ENCODE measurements at regions not wholly inside any gene's neighbourhood (a gene's known extent, or its start where the extent isn't known, plus 50 kb on each side); places are given as distances from the start of the nearest gene placed in this dataset.

DNA sequence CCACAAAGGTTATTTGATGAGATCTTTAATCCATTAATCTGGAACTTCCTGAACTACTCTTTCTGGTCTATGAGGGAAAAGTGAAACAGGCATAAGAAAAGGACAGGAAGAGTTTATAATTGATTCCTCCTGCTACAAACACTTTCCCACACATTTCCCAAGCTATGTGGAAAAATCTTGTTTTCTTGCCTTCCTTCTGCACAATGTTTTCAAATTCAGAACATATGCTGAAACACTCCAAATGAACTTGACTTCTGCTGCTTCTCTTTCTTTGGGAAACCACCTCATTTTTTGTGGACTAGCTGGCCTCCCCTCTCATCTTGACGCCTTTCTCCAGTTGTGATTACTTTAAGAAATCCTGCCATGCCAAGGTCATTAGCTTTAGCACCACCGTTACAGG, 100.7 kb upstream of the PTPRG start:
- TF ChIP-seq, protein P1, sequence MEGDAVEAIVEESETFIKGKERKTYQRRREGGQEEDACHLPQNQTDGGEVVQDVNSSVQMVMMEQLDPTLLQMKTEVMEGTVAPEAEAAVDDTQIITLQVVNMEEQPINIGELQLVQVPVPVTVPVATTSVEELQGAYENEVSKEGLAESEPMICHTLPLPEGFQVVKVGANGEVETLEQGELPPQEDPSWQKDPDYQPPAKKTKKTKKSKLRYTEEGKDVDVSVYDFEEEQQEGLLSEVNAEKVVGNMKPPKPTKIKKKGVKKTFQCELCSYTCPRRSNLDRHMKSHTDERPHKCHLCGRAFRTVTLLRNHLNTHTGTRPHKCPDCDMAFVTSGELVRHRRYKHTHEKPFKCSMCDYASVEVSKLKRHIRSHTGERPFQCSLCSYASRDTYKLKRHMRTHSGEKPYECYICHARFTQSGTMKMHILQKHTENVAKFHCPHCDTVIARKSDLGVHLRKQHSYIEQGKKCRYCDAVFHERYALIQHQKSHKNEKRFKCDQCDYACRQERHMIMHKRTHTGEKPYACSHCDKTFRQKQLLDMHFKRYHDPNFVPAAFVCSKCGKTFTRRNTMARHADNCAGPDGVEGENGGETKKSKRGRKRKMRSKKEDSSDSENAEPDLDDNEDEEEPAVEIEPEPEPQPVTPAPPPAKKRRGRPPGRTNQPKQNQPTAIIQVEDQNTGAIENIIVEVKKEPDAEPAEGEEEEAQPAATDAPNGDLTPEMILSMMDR (IDR thresholded peaks at IDR 0.05; ENCODE audit: low read length): no peak
- TF ChIP-seq EZH2 (IDR thresholded peaks at IDR 0.05; ENCODE audit: borderline replicate concordance, low read length): no peak

Measured in OCI-LY1 (cell line).